ENCODE measurements at regions not wholly inside any gene's neighbourhood (a gene's known extent, or its start where the extent isn't known, plus 50 kb on each side); places are given as distances from the start of the nearest gene placed in this dataset.
A peak's percentile ranks its signal among the peaks of the same experiment; 100 is the strongest.

GRCh38 chr7:121547544-121548092, 151.5 kb upstream of the FAM3C start:
- TF ChIP-seq CTCF (conservative IDR thresholded peaks at IDR 0.05; ENCODE audit: low read depth, low read length) (peak; percentile 85), EZH2 (IDR thresholded peaks at IDR 0.05; ENCODE audit: borderline replicate concordance, low read depth, low read length, poor library complexity, severe bottlenecking) (no peak)

All from A673 (cell line).